Naive thymus-derived CD8-positive, alpha-beta T cell (primary cell): ENCODE measurements at regions not wholly inside any gene's neighbourhood (a gene's known extent, or its start where the extent isn't known, plus 50 kb on each side); places are given as distances from the start of the nearest gene placed in this dataset.

Source experiments
- ATAC-seq, 2 donors: fragments of 150-1000 bp; cut with Tn5 transposase in 1 of 2; sonication (Bioruptor Pico), chemical (Tn5 transposase) in 1 of 2; 1 replicate in 1 of 2; 2 replicates in 1 of 2; pipeline ENCODE4 v1.10.0; 2021; ENCODE audit warnings: mild to moderate bottlenecking in 2 of 2, moderate library complexity in 2 of 2
- POLR2A ChIA-PET: fragments of 350-600 bp; sonication (Branson Sonifier 250); formaldehyde crosslinking; loops from one replicate; lab custom pipeline; 2021; ENCODE audit warnings: antibody characterized with exemption; lab: Charles Lee
- DNase-seq, 10 donors: peaks; one replicate each; pipeline versions ENCODE4 v3.0.0 to v3.0.0-alpha.2; 2020 to 2022
- H3K27ac Mint-ChIP-seq, 10 donors: one replicate each; pipeline ENCODE4 v1.8.0; 2020 to 2022; ENCODE audit warnings: mild to moderate bottlenecking in 10 of 10, mixed read lengths in 10 of 10, moderate library complexity in 4 of 10, inconsistent platforms in 1 of 10
- H3K27me3 Mint-ChIP-seq, 5 donors: one replicate each; pipeline ENCODE4 v1.8.0; 2021 to 2022; ENCODE audit warnings: mixed read lengths in 5 of 5
- H3K36me3 Mint-ChIP-seq, 3 donors: one replicate each; pipeline ENCODE4 v1.8.0; 2020 to 2022; ENCODE audit warnings: mixed read lengths in 3 of 3, mild to moderate bottlenecking in 2 of 3, inconsistent platforms in 1 of 3
- H3K4me1 Mint-ChIP-seq, 4 donors: one replicate each; pipeline ENCODE4 v1.8.0; 2021 to 2022; ENCODE audit warnings: mixed read lengths in 4 of 4
- H3K4me3 Mint-ChIP-seq, 10 donors: one replicate each; pipeline ENCODE4 v1.8.0; 2020 to 2022; ENCODE audit warnings: mild to moderate bottlenecking in 10 of 10, mixed read lengths in 10 of 10, moderate library complexity in 6 of 10, inconsistent platforms in 1 of 10
- H3K9me3 Mint-ChIP-seq, 9 donors: one replicate each; pipeline ENCODE4 v1.8.0; 2020 to 2022; ENCODE audit warnings: mixed read lengths in 9 of 9, mild to moderate bottlenecking in 3 of 9, inconsistent platforms in 1 of 9, moderate library complexity in 1 of 9

DNA sequence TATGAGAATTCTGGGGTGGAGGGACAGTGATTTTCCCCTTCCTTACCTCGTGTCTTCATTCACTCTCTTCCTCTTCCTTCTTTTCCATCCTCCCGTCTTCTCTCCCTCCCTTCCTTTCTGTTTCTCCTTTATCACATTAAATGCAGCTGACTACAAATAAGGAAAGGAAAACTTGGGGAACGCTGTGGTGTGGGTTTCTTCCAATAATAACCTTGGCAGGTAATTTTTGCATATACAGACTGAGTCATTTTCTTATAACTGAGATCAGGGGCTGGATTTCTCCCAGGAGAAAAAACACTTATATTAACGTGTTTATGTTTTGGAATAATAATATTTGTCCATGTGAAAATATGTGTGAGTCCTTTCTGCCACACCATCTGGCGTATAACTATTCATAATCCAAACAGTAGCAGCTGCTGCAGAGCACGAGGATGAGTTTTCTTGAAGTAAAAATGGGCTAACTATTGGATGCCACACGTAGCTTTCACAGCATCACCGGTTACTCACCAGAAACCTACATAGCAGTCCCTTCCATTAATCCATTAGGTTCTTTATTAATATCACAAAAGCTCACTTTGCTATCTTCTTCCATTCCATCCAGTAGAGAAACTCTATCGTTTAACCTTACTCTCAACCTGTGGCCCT, 139.2 kb upstream of the SASH1 start:
- peak overlapping the region in 7 of 10 donors; percentile 30 to 95 (median 70) for H3K27ac Mint-ChIP-seq
- peaks cover 0 to 5% (median 0%) of the 10 kb centered on the region in 3 donors for H3K36me3 Mint-ChIP-seq
- no peak for DNase-seq
- peak overlapping the region in 7 of 10 donors; percentile 33 to 76 (median 66) for H3K4me3 Mint-ChIP-seq
- H3K4me1 Mint-ChIP-seq = peaks cover 26 to 55% (median 42%) of the 10 kb centered on the region in 4 donors
- peak in 1 of 2 donors; percentile 21 for ATAC-seq
- H3K27me3 Mint-ChIP-seq = peaks cover 22 to 69% (median 56%) of the 10 kb centered on the region in 5 donors
- POLR2A ChIA-PET = no interaction called here
- peaks cover 0 to 18% (median 4%) of the 10 kb centered on the region in 9 donors for H3K9me3 Mint-ChIP-seq

DNA sequence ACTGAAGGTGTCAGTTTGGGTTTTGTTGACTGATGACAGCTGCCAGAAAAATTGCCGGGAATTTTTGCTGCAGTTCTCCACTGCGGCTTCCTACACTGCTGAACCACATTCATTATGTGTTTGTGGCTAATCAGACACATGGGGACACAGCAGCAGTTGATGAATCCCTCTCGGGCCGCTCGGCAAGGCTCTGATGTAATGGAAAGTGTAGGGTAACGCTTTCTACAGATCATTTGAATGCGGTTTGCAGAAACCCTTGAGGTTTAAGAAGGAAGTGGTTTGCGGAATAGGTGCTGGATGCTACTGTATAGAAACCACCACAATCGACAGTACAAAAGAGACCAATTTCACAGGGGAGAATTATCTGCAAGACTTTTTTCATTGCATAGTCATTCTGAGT, 138.7 kb upstream of the SASH1 start:
- peaks cover 0 to 4% (median 0%) of the 10 kb centered on the region in 3 donors for H3K36me3 Mint-ChIP-seq
- ATAC-seq (peak; percentile 92), DNase-seq (peak; percentile 6 to 84 (median 66))
- H3K9me3 Mint-ChIP-seq = peaks cover 0 to 18% (median 4%) of the 10 kb centered on the region in 9 donors
- peaks cover 22 to 67% (median 57%) of the 10 kb centered on the region in 5 donors for H3K27me3 Mint-ChIP-seq
- POLR2A ChIA-PET = no interaction called here
- peak overlapping the region in 9 of 10 donors; percentile 20 to 76 (median 42) for H3K4me3 Mint-ChIP-seq
- H3K27ac Mint-ChIP-seq = peak overlapping the region in 9 of 10 donors; percentile 6 to 95 (median 70)
- H3K4me1 Mint-ChIP-seq = peaks cover 26 to 55% (median 42%) of the 10 kb centered on the region in 4 donors

DNA sequence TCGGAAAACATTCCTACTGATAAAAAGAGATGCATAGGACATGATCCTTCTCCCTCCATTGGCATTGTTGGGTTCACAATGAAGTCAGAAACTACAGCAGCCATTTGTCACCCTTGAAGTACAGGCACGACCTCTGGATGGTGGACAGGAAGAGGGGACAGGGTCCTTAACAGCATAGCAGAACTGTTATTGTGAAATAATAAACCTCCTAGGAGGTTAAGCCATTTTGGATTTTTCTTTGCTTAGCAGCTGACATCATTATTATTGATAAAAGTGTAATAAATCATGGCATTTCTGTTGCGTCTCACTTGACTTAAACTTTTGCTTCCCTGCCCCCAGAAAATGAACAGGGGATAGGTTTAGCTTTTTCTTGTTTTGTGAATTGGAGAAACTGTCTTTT, 134.3 kb upstream of the SASH1 start:
- Mint-ChIP-seq H3K27me3 (peaks cover 30 to 68% (median 49%) of the 10 kb centered on the region in 5 donors), H3K27ac (no peak overlapping the region), H3K9me3 (peaks cover 0 to 11% (median 0%) of the 10 kb centered on the region in 9 donors), H3K4me3 (no peak overlapping the region), H3K36me3 (peaks cover 0 to 4% (median 0%) of the 10 kb centered on the region in 3 donors), H3K4me1 (peaks cover 12 to 27% (median 21%) of the 10 kb centered on the region in 4 donors)
- POLR2A ChIA-PET = no interaction called here
- no peak for DNase-seq
- no peak for ATAC-seq

DNA sequence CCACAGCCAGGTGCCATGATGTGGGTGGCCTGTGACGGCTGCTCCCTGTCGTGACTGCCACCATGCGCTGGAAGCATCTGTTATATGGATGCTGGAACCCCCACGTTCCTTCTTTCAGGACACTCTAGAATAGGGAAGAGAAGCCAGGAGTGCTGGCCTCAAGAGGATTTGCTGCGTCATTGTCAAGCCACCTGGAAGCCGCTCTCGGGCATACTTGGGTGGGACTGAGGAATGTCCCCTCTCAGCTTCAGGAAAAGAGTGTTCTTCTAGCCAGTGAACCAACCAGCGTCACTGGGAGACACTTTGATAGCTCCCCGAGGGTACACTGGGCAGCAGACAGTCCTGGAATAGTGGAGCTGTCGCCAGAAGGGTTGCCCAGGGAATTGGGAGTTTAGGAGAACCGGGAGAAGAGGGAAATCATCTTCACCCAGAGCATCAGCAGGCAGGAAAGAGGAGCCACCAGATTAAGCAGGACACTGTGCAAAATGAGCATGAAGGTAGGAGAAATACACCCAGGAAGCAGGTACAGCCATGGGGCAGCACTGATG, 130.8 kb upstream of the SASH1 start:
- Mint-ChIP-seq H3K36me3 (peaks cover 0 to 4% (median 0%) of the 10 kb centered on the region in 3 donors), H3K27me3 (peaks cover 29 to 84% (median 48%) of the 10 kb centered on the region in 5 donors), H3K4me3 (no peak overlapping the region), H3K4me1 (peaks cover 0 to 2% (median 0%) of the 10 kb centered on the region in 4 donors), H3K9me3 (peaks cover 0 to 4% (median 0%) of the 10 kb centered on the region in 9 donors), H3K27ac (peak overlapping the region in 1 of 10 donors; percentile 57)
- POLR2A ChIA-PET = no interaction called here
- no peak for ATAC-seq
- DNase-seq = no peak

DNA sequence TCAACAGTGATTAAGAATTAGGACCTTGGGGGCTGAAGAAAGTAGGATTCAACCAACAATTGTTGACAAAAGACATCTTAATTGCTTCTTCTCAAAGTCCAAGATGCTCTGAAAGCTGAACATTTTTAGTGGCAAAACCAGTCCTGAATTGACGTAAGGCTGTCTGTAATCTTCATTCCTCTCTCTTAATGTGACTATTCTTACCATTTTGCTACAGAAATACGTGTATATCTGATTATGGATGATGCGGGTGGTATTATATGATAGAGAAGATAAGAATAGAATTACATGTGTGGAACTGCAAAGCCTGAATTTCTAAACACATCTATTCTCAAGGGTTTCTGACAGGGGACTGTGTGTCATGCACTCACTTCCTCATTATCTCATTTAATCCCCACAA, 130.3 kb upstream of the SASH1 start:
- Mint-ChIP-seq H3K4me3 (no peak overlapping the region), H3K27ac (no peak overlapping the region), H3K9me3 (peaks cover 0 to 4% (median 0%) of the 10 kb centered on the region in 9 donors), H3K27me3 (peaks cover 25 to 84% (median 48%) of the 10 kb centered on the region in 5 donors), H3K4me1 (peaks cover 0 to 2% (median 0%) of the 10 kb centered on the region in 4 donors), H3K36me3 (peaks cover 0 to 4% (median 0%) of the 10 kb centered on the region in 3 donors)
- DNase-seq (no peak), ATAC-seq (no peak)
- POLR2A ChIA-PET = no interaction called here

DNA sequence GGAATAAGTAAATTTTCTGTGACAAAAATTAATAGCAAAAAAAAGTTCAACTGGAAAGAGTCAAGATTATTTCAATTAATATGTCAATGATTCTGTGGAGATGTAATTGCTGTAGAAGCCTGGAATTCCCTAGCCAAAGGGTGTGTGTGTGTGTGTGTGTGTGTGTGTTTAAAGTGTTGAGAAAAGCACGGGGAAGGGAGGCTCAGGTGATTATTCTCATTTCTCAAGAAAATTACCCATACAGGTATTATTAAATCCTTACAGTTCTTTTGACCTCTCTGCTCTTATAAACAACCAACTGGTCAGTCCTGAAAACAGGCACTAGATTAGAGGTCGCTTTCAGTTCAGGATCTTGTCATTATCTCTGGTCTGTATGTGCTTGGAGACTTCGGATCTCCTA, 129.3 kb upstream of the SASH1 start:
- peaks cover 0 to 4% (median 0%) of the 10 kb centered on the region in 9 donors for H3K9me3 Mint-ChIP-seq
- ATAC-seq = no peak
- no peak overlapping the region for H3K27ac Mint-ChIP-seq
- peaks cover 20 to 75% (median 43%) of the 10 kb centered on the region in 5 donors for H3K27me3 Mint-ChIP-seq
- H3K4me1 Mint-ChIP-seq = peaks cover 0 to 3% (median 0%) of the 10 kb centered on the region in 4 donors
- H3K4me3 Mint-ChIP-seq = no peak overlapping the region
- peaks cover 0 to 4% (median 0%) of the 10 kb centered on the region in 3 donors for H3K36me3 Mint-ChIP-seq
- POLR2A ChIA-PET = no interaction called here
- no peak for DNase-seq

DNA sequence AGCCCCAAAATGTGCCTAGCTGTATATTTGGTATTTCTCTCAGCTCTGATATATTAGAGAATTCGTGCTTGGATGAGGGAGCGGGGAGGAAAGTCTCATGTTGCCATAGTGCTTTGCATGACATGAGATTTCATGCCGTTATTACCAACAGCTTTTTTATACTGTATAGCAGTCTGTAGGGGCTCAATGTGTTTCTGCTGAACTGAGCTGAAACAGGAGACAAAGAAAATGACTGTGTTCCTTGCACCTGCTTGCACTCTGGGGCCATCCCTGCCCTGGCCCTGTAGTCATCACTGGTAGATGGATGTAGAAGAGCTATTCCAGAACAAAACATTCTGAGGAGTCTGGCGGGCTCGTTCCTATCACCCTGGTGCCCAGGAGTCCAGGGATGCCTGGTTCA, 128.0 kb upstream of the SASH1 start:
- ATAC-seq (no peak), DNase-seq (no peak)
- H3K4me3 Mint-ChIP-seq = no peak overlapping the region

DNA sequence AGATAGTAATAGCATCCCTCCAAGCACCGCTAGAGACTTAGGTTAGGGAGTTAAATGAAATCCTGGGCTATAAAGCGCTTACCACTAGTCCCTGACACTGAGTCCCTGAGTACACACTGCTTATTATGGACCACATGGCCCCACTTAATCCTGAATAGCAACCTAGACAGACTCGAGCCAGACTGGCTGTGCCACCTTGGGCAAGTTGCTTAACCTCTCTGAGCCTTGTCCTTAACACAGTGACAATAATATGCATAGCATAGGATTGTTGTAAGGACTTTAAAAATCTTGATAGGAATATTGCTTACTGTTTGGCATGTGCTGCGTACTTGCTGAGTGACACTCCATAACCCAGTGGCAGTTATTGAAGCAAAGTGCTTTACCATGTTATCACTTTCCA, 125.6 kb upstream of the SASH1 start:
- Mint-ChIP-seq H3K36me3 (no peaks in the 10 kb centered on the region), H3K9me3 (no peaks in the 10 kb centered on the region), H3K27me3 (peaks cover 21 to 74% (median 39%) of the 10 kb centered on the region in 5 donors), H3K4me1 (peaks cover 0 to 3% (median 0%) of the 10 kb centered on the region in 4 donors), H3K27ac (no peak overlapping the region), H3K4me3 (no peak overlapping the region)
- ATAC-seq (no peak), DNase-seq (no peak)
- POLR2A ChIA-PET = no interaction called here

More for the DNA sequence above, 128.0 kb upstream of the SASH1 start:
- H3K27me3 Mint-ChIP-seq = peaks cover 22 to 77% (median 41%) of the 10 kb centered on the region in 5 donors
- peaks cover 0 to 2% (median 0%) of the 10 kb centered on the region in 3 donors for H3K36me3 Mint-ChIP-seq
- peaks cover 0 to 3% (median 0%) of the 10 kb centered on the region in 4 donors for H3K4me1 Mint-ChIP-seq
- H3K27ac Mint-ChIP-seq = no peak overlapping the region
- POLR2A ChIA-PET = no interaction called here
- H3K9me3 Mint-ChIP-seq = no peaks in the 10 kb centered on the region

DNA sequence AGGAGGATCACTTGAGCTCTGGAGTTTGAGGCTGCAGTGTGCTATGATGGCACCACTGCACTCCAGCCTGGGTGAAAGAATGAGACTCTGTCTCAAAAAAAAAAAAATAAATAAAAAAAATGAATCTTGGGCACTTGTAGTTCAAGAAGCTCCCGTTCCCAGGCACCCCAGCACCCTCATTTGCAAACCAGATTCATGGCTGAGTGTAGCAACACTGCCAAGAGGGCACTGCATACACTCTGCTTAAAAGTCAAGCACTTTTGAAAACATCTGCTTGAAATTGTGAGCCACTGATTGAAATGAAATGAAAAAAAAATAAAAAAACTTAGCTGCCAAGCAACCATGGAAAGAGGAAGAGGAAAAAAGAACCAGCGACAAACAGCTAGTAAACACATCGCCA, 124.7 kb upstream of the SASH1 start:
- no peak for ATAC-seq
- Mint-ChIP-seq H3K4me3 (no peak overlapping the region), H3K27ac (no peak overlapping the region), H3K9me3 (no peaks in the 10 kb centered on the region), H3K4me1 (peaks cover 0 to 3% (median 0%) of the 10 kb centered on the region in 4 donors), H3K27me3 (peaks cover 18 to 74% (median 34%) of the 10 kb centered on the region in 5 donors), H3K36me3 (no peaks in the 10 kb centered on the region)
- POLR2A ChIA-PET = no interaction called here
- DNase-seq = no peak

DNA sequence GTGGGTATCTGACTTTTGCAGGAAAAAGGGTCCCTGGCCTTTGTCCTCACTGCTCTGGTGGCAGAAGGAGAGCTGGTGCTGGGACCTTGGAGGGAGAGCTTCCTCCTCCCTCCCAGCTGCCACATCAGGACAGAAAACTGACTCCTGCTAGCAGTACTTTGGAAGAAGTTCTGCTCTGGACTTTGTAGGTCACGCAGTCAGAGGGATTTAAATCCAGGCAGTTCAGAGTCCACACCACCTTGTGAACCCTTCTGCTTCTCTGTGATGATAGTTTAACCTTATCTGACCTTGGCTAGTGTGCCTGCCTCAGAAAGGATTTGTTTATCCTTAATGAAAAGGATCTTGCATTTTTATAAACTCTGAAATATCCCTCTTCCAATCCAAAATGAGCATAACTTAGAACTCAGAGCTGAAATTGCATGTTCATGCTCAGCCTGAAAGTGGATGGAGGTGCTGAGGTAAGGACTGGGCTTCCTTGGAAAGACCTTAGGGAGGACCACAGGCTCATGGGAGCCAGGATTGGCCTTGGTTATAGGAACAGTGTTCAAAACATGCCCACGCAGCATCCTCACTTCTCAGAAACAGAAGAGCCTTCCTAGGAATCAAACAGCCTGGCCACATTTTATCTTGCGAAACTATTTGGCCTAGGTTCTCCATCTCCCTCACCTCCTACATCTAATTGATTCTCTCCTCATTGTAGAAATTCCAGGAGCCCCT, 123.9 kb upstream of the SASH1 start:
- Mint-ChIP-seq H3K27me3 (peaks cover 16 to 69% (median 30%) of the 10 kb centered on the region in 5 donors), H3K9me3 (no peaks in the 10 kb centered on the region), H3K27ac (no peak overlapping the region), H3K4me3 (no peak overlapping the region), H3K4me1 (peaks cover 0 to 3% (median 0%) of the 10 kb centered on the region in 4 donors), H3K36me3 (no peaks in the 10 kb centered on the region)
- POLR2A ChIA-PET = no interaction called here
- DNase-seq (no peak), ATAC-seq (no peak)

DNA sequence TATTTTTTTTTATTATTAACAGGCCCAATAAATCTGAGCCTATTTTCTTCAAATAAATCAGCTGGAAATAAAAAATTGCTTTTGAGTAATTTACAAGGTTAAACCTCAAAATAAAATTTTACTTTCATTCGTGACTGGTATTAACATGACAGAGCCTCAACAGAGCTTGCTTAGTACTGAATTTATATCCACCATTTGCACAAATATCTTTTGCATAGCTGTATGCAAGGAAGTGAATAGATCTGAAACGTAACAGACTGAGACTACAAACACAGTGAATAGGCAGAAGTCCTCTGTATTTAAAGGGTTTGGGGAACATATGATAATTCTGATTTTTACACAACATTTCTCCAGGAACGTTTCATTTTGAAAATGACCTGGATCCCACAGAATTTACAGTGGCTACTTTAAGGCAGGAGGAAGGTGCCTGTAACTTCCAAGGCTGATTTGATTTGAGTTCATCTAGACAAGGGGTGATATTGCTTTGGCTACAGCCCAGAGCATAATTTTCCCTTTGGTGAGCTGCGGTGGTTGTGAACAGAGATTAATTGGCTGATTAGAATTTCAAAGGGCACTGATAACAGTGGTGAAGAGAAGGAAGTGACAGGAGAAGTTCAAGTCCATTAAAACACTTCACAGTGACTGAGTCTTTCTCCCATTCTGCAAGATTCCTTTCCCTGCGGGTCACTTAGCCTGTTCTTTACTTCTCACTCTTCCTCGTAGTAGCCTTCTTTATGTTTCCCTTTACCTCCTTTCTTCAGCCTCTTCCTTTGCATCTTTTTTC, 121.2 kb upstream of the SASH1 start:
- no peak for ATAC-seq
- POLR2A ChIA-PET = no interaction called here
- no peak for DNase-seq
- Mint-ChIP-seq H3K27me3 (peaks cover 16 to 52% (median 24%) of the 10 kb centered on the region in 5 donors), H3K4me1 (peaks cover 0 to 3% (median 0%) of the 10 kb centered on the region in 4 donors), H3K9me3 (no peaks in the 10 kb centered on the region), H3K27ac (no peak overlapping the region), H3K4me3 (no peak overlapping the region), H3K36me3 (no peaks in the 10 kb centered on the region)

DNA sequence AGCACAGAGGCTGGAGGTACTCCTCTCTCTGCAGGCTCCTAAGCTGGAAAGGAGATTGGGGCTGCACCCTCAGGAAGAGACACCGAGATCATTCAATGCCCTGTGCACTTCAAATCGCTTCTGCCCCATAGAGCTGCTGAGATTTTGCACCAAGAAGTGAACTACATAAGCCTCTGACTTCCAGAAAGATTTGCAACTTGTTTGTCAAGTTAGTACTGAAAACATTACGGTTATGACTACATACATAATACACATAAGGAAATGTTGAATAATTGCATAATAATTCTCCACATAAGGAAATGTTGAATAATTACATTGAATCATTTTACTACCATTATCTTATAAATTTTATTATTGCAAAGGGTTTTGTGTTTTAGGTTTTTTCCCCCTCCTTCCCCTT, 120.3 kb upstream of the SASH1 start:
- peaks cover 0 to 3% (median 0%) of the 10 kb centered on the region in 4 donors for H3K4me1 Mint-ChIP-seq

More for the DNA sequence above, 120.3 kb upstream of the SASH1 start:
- no peak overlapping the region for H3K4me3 Mint-ChIP-seq
- H3K9me3 Mint-ChIP-seq = peaks cover 0 to 2% (median 0%) of the 10 kb centered on the region in 9 donors
- H3K36me3 Mint-ChIP-seq = no peaks in the 10 kb centered on the region
- H3K27me3 Mint-ChIP-seq = peaks cover 20 to 50% (median 25%) of the 10 kb centered on the region in 5 donors
- POLR2A ChIA-PET = no interaction called here
- ATAC-seq = no peak
- DNase-seq = no peak
- H3K27ac Mint-ChIP-seq = no peak overlapping the region
